ENCODE measurements at regions not wholly inside any gene's neighbourhood (a gene's known extent, or its start where the extent isn't known, plus 50 kb on each side); places are given as distances from the start of the nearest gene placed in this dataset.

- TF ChIP-seq CTCF (conservative IDR thresholded peaks at IDR 0.05; ENCODE audit: low read depth in 2 of 2): no peak
- no peak for TF ChIP-seq EZH2 (IDR thresholded peaks at IDR 0.05; ENCODE audit: low read depth, unreplicated experiment)
- TF ChIP-seq EZH2phosphoT487 (IDR thresholded peaks at IDR 0.05; ENCODE audit: unreplicated experiment): no peak
- no peak for TF ChIP-seq REST (IDR thresholded peaks at IDR 0.05; ENCODE audit: unreplicated experiment)
- no peak for TF ChIP-seq POLR2AphosphoS5 (IDR thresholded peaks at IDR 0.05; ENCODE audit: low read depth)
- TF ChIP-seq CREB1 (CRISPR knock-in tag; IDR thresholded peaks at IDR 0.05; ENCODE audit: low read depth): no peak
- TF ChIP-seq ZNF114 (CRISPR knock-in tag; IDR thresholded peaks at IDR 0.05): no peak
- no peak for TF ChIP-seq JUNB (IDR thresholded peaks at IDR 0.05; ENCODE audit: unreplicated experiment)
- no peak for TF ChIP-seq ETS1 (IDR thresholded peaks at IDR 0.05)
- no peak for TF ChIP-seq ZNF462 (CRISPR knock-in tag; IDR thresholded peaks at IDR 0.05)
- TF ChIP-seq ZNF331 (CRISPR knock-in tag; IDR thresholded peaks at IDR 0.05; ENCODE audit: low read depth): no peak
- no peak for TF ChIP-seq NANOG (IDR thresholded peaks at IDR 0.05; ENCODE audit: borderline replicate concordance)
- TF ChIP-seq STAT1 (IDR thresholded peaks at IDR 0.05; ENCODE audit: unreplicated experiment): no peak
Measured at GRCh38 chr17:5942687-5943086, 127.5 kb upstream of the WSCD1 start.
